ENCODE measurements at regions not wholly inside any gene's neighbourhood (a gene's known extent, or its start where the extent isn't known, plus 50 kb on each side); places are given as distances from the start of the nearest gene placed in this dataset.

- H3K4me1 ChIP-seq (ENCODE audit: control insufficient read depth, insufficient read depth, low read length) = peaks cover 5% of the 10 kb centered on the region
- no peak overlapping the region for H3K4me2 ChIP-seq (ENCODE audit: low read length)
- no peaks in the 10 kb centered on the region for H3K27me3 ChIP-seq (ENCODE audit: control insufficient read depth, insufficient read depth, low read length)
- H3K9ac ChIP-seq (ENCODE audit: low read depth, low read length) = no peak overlapping the region
- no peaks in the 10 kb centered on the region for H3K36me3 ChIP-seq (ENCODE audit: insufficient read depth, low read length)
- no peak overlapping the region for H3K4me3 ChIP-seq (ENCODE audit: low read length)
- no peaks in the 10 kb centered on the region for H3K9me3 ChIP-seq (replicated peaks; ENCODE audit: low read length)
These were observed 386.4 kb upstream of the PDE3A start for GRCh38 chr12:19981944-19982343.

DNA sequence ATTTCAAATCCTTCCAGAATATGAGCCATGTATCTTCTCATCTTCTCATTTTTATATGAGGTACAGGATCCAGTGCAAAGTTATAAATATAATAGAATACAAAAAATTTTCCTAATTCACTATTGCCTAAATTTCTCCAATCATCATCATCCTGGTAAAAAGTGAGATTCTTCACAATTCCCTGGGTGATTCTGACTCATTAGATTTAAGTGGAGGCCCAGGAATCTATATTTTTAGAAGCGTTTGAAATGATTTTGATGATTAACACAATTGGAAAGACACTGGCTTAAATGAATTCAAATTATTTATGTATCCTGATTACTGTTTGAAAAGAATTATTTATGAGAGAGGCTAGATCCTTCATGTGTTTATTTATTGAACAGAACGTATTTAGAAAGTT, 380.3 kb upstream of the PDE3A start:
- H3K4me1 ChIP-seq (ENCODE audit: control insufficient read depth, insufficient read depth, low read length) = peaks cover 12% of the 10 kb centered on the region
- H3K9me3 ChIP-seq (replicated peaks; ENCODE audit: low read length) = no peaks in the 10 kb centered on the region
- no peak overlapping the region for H3K9ac ChIP-seq (ENCODE audit: low read depth, low read length)
- H3K27me3 ChIP-seq (ENCODE audit: control insufficient read depth, insufficient read depth, low read length) = no peaks in the 10 kb centered on the region
- no peaks in the 10 kb centered on the region for H3K36me3 ChIP-seq (ENCODE audit: insufficient read depth, low read length)
- no peak overlapping the region for H3K4me2 ChIP-seq (ENCODE audit: low read length)
- H3K4me3 ChIP-seq (ENCODE audit: low read length) = no peak overlapping the region

DNA sequence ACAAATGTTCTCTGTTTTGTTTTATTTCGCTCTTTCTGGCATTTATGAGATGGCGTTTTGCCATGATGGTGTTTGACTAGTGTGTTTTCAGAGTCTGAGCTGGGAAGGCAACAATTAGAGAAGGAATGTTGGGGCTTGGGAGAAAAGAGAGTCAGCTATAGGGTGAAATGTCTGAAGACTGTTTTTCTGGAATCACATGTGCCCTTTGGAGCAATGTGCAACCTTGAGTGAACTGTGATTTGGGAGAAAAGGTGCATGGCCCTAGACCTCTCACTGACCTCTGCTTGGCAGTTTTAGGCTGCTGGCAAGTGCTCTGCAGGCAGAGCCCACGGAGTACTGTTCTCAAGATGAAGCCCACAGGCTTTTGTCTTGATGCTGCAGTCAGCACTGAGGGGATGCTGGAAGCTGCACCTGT, 379.9 kb upstream of the PDE3A start:
- H3K4me1 ChIP-seq (ENCODE audit: control insufficient read depth, insufficient read depth, low read length) = peaks cover 12% of the 10 kb centered on the region
- H3K4me3 ChIP-seq (ENCODE audit: low read length) = no peak overlapping the region
- no peaks in the 10 kb centered on the region for H3K27me3 ChIP-seq (ENCODE audit: control insufficient read depth, insufficient read depth, low read length)
- no peaks in the 10 kb centered on the region for H3K36me3 ChIP-seq (ENCODE audit: insufficient read depth, low read length)
- no peak overlapping the region for H3K9ac ChIP-seq (ENCODE audit: low read depth, low read length)
- no peak overlapping the region for H3K4me2 ChIP-seq (ENCODE audit: low read length)
- no peaks in the 10 kb centered on the region for H3K9me3 ChIP-seq (replicated peaks; ENCODE audit: low read length)

DNA sequence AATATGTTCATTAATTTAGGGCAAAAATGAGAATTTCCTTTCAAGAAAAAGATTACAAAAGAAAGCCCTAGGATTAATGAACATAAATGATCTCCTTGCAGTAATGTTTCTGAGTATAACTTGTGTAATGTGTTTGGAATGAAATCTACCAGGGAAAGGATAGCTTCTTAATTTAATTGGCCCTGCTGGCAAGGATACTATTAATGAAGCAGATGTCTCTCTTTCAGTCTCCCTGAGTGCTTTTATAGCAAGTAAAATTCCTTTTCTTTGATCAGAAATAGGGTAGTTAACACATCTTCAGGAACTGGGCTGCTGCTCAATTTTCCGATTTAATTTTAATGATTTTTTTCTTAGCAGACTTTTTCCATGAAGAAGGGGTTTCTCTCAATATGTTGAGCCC, 379.4 kb upstream of the PDE3A start:
- Histone ChIP-seq H3K4me2 (ENCODE audit: low read length) (no peak overlapping the region), H3K9me3 (replicated peaks; ENCODE audit: low read length) (no peaks in the 10 kb centered on the region), H3K9ac (ENCODE audit: low read depth, low read length) (no peak overlapping the region), H3K36me3 (ENCODE audit: insufficient read depth, low read length) (no peaks in the 10 kb centered on the region), H3K4me3 (ENCODE audit: low read length) (no peak overlapping the region), H3K27me3 (ENCODE audit: control insufficient read depth, insufficient read depth, low read length) (no peaks in the 10 kb centered on the region), H3K4me1 (ENCODE audit: control insufficient read depth, insufficient read depth, low read length) (peaks cover 12% of the 10 kb centered on the region)

DNA sequence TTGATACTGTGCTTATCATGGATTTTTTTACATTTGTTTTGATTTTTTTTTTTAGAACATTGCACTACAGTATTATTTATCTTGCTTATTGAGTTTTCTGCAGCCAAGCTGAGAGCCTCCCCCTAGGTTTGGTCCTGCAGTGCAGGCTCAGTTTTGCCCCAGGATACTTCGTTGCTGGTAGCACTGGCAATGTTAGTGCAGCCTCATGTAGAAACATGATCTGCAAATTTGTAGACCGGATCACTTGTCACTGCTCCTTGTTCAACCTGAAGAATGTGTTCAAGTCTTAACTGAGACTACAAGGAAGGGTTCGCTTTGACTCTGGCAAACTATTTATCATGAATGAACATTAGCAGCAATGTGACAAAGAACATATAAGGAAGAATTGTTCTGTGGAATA, 377.2 kb upstream of the PDE3A start:
- Histone ChIP-seq H3K4me3 (ENCODE audit: low read length) (no peak overlapping the region), H3K27me3 (ENCODE audit: control insufficient read depth, insufficient read depth, low read length) (no peaks in the 10 kb centered on the region), H3K36me3 (ENCODE audit: insufficient read depth, low read length) (no peaks in the 10 kb centered on the region), H3K4me2 (ENCODE audit: low read length) (no peak overlapping the region), H3K4me1 (ENCODE audit: control insufficient read depth, insufficient read depth, low read length) (peaks cover 12% of the 10 kb centered on the region), H3K9ac (ENCODE audit: low read depth, low read length) (no peak overlapping the region), H3K9me3 (replicated peaks; ENCODE audit: low read length) (no peaks in the 10 kb centered on the region)

GRCh38 chr12:19992311-19992710, 376.0 kb upstream of the PDE3A start:
- no peaks in the 10 kb centered on the region for H3K36me3 ChIP-seq (ENCODE audit: insufficient read depth, low read length)
- H3K4me3 ChIP-seq (ENCODE audit: low read length) = no peak overlapping the region
- no peaks in the 10 kb centered on the region for H3K27me3 ChIP-seq (ENCODE audit: control insufficient read depth, insufficient read depth, low read length)
- H3K9ac ChIP-seq (ENCODE audit: low read depth, low read length) = no peak overlapping the region
- no peaks in the 10 kb centered on the region for H3K9me3 ChIP-seq (replicated peaks; ENCODE audit: low read length)
- no peak overlapping the region for H3K4me2 ChIP-seq (ENCODE audit: low read length)
- peaks cover 12% of the 10 kb centered on the region for H3K4me1 ChIP-seq (ENCODE audit: control insufficient read depth, insufficient read depth, low read length)

DNA sequence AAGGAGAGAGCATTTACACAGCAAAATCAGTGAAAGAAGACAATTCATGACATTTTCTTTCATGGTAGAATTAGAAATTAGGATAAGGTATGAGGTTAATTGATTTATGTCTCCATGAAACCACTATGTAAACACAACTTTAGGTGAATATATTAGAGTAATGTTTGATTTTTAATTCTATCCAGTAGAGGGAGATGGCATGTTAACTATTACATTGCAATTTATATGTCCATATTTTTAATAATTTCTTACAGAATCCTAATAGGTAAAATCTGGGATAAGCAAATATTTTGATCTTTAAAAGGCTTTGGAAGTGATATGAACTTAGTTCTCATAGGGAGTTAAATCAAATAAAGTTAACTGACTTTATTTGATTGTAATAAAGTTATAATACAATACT, 373.4 kb upstream of the PDE3A start:
- H3K4me1 ChIP-seq (ENCODE audit: control insufficient read depth, insufficient read depth, low read length) = no peaks in the 10 kb centered on the region
- no peak overlapping the region for H3K4me2 ChIP-seq (ENCODE audit: low read length)
- H3K4me3 ChIP-seq (ENCODE audit: low read length) = no peak overlapping the region
- no peaks in the 10 kb centered on the region for H3K9me3 ChIP-seq (replicated peaks; ENCODE audit: low read length)
- no peak overlapping the region for H3K9ac ChIP-seq (ENCODE audit: low read depth, low read length)
- H3K27me3 ChIP-seq (ENCODE audit: control insufficient read depth, insufficient read depth, low read length) = no peaks in the 10 kb centered on the region
- no peaks in the 10 kb centered on the region for H3K36me3 ChIP-seq (ENCODE audit: insufficient read depth, low read length)

DNA sequence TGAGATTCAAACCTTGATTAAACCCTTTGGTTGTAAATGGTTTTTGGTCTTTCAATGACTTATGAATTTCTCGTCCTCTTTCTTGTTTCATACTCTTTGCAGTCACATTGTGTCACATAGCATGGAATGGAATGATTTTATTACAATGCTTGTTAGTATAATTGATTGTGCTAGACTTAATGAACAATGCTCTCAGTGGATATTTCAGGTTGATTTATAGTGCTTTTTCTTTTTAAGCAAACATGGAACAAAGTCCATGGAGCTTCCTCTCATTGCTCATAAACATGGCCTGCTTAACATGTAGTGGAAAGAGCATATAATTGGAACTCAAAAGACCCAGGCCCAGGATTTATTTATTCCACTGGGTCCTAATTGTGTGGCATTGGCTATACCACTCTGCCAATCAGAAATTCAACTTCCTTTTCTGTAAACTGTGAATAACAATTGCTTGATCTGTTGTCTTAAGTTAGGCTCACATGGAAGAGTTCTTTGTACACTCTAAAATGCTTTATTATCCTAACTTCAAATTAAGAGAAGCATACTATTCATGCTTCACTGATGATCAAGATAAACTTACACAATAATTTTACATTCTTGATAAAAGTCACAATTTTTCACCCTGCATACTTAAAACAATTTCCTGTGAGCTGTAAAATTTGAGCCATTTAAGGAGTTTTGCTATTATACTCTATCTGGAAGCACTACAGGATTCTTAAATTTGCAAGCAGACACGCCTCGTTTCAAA, 370.5 kb upstream of the PDE3A start:
- no peak overlapping the region for H3K4me3 ChIP-seq (ENCODE audit: low read length)
- H3K9me3 ChIP-seq (replicated peaks; ENCODE audit: low read length) = no peaks in the 10 kb centered on the region
- no peaks in the 10 kb centered on the region for H3K36me3 ChIP-seq (ENCODE audit: insufficient read depth, low read length)
- H3K9ac ChIP-seq (ENCODE audit: low read depth, low read length) = no peak overlapping the region
- no peak overlapping the region for H3K4me2 ChIP-seq (ENCODE audit: low read length)
- no peaks in the 10 kb centered on the region for H3K27me3 ChIP-seq (ENCODE audit: control insufficient read depth, insufficient read depth, low read length)
- H3K4me1 ChIP-seq (ENCODE audit: control insufficient read depth, insufficient read depth, low read length) = no peaks in the 10 kb centered on the region

- Histone ChIP-seq H3K36me3 (ENCODE audit: insufficient read depth, low read length) (no peaks in the 10 kb centered on the region), H3K4me2 (ENCODE audit: low read length) (no peak overlapping the region), H3K4me3 (ENCODE audit: low read length) (no peak overlapping the region), H3K9ac (ENCODE audit: low read depth, low read length) (no peak overlapping the region), H3K9me3 (replicated peaks; ENCODE audit: low read length) (no peaks in the 10 kb centered on the region), H3K27me3 (ENCODE audit: control insufficient read depth, insufficient read depth, low read length) (no peaks in the 10 kb centered on the region), H3K4me1 (ENCODE audit: control insufficient read depth, insufficient read depth, low read length) (no peaks in the 10 kb centered on the region)
These were observed 369.9 kb upstream of the PDE3A start for GRCh38 chr12:19998411-19998810.

GRCh38 chr12:19998961-19999804, 369.2 kb upstream of the PDE3A start:
- Histone ChIP-seq H3K4me2 (ENCODE audit: low read length) (no peak overlapping the region), H3K27me3 (ENCODE audit: control insufficient read depth, insufficient read depth, low read length) (no peaks in the 10 kb centered on the region), H3K36me3 (ENCODE audit: insufficient read depth, low read length) (no peaks in the 10 kb centered on the region), H3K9me3 (replicated peaks; ENCODE audit: low read length) (no peaks in the 10 kb centered on the region), H3K9ac (ENCODE audit: low read depth, low read length) (no peak overlapping the region), H3K4me3 (ENCODE audit: low read length) (no peak overlapping the region), H3K4me1 (ENCODE audit: control insufficient read depth, insufficient read depth, low read length) (no peaks in the 10 kb centered on the region)

DNA sequence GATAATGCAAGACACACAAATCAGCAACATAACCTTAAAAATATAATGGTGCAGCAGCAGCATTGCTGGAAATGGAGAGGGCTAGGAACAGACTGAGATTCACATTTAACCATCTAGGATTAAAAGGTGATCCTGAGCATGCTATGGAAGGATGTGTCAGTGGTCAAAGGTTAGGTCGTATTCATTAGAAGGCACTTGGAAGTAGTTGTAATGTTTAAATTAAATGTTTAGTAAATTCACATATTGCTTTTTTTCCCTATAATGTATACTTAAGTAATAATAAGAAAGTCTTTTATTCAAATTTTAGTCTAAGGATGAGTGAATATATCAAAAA, 368.6 kb upstream of the PDE3A start:
- no peaks in the 10 kb centered on the region for H3K27me3 ChIP-seq (ENCODE audit: control insufficient read depth, insufficient read depth, low read length)
- no peaks in the 10 kb centered on the region for H3K36me3 ChIP-seq (ENCODE audit: insufficient read depth, low read length)
- no peak overlapping the region for H3K9ac ChIP-seq (ENCODE audit: low read depth, low read length)
- no peaks in the 10 kb centered on the region for H3K9me3 ChIP-seq (replicated peaks; ENCODE audit: low read length)
- H3K4me2 ChIP-seq (ENCODE audit: low read length) = no peak overlapping the region
- no peak overlapping the region for H3K4me3 ChIP-seq (ENCODE audit: low read length)
- no peaks in the 10 kb centered on the region for H3K4me1 ChIP-seq (ENCODE audit: control insufficient read depth, insufficient read depth, low read length)

Measured in skeletal muscle satellite cell (primary cell).